Fibroblast of pulmonary artery (primary cell): ENCODE measurements at regions not wholly inside any gene's neighbourhood (a gene's known extent, or its start where the extent isn't known, plus 50 kb on each side); places are given as distances from the start of the nearest gene placed in this dataset.
"Not testable (repeated sequence)": the region's sequence is repeated elsewhere in the genome, so short reads cannot be mapped to it uniquely, and the experiment has no call there.

Experiments used
- DNase-seq: peaks from one replicate; pipeline ENCODE4 v3.0.0-alpha.2; 2010; ENCODE audit warnings: low read depth
- H3K4me3 ChIP-seq: replicated peaks from 2 replicates; pipeline ENCODE4 v1.5.1; 2011; ENCODE audit warnings: low read depth, mild to moderate bottlenecking, control low read depth, low read length, moderate library complexity
- TF ChIP-seq, protein P1 (sequence below): IDR thresholded peaks from 2 replicates; pipeline ENCODE4 v1.5.1; 2011; ENCODE audit warnings: mild to moderate bottlenecking, control low read depth, low read length, inconsistent platforms; ENCODE audit errors: missing control alignments

DNA sequence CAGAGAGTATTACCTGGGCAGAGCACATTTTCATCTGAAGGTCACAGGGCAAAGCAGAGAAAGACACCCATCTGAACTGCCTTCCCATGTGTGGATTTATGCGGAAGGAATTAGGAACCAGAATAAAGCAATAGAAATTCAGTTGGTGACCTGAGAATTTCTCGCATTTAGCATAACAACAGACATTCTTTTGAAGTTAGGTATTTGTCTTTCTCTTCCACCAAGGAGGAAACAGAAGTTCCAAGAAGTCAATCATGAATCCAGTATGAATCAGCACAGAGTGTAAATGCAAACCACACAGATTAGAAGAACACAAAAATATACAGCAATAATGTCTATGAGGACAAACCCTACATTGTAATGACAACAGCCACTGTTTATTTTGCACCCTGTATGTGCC, 515.2 kb upstream of the BRINP1 start:
- DNase-seq = no peak
- no peak overlapping the region for H3K4me3 ChIP-seq
- TF ChIP-seq, protein P1, sequence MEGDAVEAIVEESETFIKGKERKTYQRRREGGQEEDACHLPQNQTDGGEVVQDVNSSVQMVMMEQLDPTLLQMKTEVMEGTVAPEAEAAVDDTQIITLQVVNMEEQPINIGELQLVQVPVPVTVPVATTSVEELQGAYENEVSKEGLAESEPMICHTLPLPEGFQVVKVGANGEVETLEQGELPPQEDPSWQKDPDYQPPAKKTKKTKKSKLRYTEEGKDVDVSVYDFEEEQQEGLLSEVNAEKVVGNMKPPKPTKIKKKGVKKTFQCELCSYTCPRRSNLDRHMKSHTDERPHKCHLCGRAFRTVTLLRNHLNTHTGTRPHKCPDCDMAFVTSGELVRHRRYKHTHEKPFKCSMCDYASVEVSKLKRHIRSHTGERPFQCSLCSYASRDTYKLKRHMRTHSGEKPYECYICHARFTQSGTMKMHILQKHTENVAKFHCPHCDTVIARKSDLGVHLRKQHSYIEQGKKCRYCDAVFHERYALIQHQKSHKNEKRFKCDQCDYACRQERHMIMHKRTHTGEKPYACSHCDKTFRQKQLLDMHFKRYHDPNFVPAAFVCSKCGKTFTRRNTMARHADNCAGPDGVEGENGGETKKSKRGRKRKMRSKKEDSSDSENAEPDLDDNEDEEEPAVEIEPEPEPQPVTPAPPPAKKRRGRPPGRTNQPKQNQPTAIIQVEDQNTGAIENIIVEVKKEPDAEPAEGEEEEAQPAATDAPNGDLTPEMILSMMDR = no peak

DNA sequence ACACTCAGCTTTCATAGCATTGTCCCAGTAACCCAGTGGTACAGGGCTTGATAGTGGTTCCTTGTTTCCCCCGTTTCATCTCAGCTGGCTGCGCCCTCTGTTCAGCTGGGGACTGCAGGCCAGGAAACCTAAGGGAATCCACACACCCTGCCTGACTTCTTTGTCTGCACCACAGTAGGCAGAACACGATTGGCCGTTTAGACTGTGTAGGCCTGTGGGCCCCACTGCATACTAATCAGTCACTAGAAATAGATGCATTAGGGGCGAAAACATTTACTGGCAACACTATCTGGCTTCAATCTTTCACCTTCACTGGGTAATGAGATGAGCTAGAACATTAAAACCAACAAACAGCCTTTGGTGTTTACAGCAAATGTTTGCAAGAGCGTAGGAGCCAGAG, 512.7 kb upstream of the BRINP1 start:
- no peak overlapping the region for H3K4me3 ChIP-seq
- no peak for DNase-seq
- TF ChIP-seq, protein P1 = no peak

DNA sequence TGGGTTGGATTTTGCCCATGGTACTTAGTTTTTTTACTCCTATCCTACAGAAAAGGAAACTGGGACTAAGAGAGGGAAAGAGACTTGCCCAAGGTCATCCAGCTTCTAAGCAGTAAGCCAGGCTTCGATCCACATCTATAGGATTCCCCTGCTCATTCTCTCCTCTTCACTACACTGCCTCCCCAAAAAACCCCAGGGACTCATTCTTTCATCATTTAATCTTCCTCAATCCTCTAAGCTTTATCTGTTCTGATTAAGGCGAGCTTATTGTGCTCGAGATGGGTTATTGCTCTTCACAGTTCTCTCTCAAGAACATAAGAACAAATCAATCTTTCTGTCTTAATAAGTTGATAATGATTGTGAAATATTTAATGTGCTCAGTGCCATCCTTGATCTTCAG, 511.1 kb upstream of the BRINP1 start:
- no peak for DNase-seq
- TF ChIP-seq, protein P1 = no peak
- no peak overlapping the region for H3K4me3 ChIP-seq

DNA sequence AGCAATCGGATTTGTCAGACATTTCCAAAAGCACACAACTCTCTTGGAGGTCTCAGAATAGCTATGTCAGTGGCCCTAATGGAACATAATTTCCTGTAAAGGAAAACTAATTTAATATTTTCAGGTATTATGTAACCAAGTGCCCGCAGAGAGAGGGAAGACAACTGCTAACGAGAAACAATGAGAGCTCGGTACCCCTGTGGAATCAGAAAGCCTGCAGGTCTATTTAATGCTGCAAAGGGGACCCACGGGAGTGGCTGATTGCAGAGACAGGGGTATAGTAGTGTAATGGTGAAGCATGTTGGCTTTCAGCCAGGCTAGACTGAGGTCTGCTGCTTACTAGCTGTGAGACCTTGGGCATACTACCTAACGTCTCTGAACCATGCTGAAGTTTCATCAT, 508.1 kb upstream of the BRINP1 start:
- H3K4me3 ChIP-seq = no peak overlapping the region
- DNase-seq = no peak
- TF ChIP-seq, protein P1 = no peak

DNA sequence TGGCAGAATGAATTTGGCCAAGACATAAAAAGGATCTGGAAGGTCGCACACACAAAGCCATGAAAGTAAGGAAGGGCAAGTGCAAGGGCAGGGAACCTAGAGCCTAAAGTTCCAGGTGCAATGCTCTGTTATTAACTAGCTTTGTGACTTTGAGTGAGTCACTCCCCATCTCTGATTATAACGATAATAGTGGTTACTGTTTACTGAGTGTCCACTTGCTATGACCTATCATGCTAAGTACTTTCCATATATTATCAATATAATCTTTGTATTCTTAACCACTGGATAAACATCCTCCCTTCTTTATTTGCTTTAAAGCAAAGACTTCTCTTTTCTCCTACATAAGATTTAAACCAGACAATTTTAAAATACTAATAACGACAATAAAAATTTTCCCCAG, 504.6 kb upstream of the BRINP1 start:
- DNase-seq = no peak
- no peak overlapping the region for H3K4me3 ChIP-seq
- TF ChIP-seq, protein P1 = no peak

DNA sequence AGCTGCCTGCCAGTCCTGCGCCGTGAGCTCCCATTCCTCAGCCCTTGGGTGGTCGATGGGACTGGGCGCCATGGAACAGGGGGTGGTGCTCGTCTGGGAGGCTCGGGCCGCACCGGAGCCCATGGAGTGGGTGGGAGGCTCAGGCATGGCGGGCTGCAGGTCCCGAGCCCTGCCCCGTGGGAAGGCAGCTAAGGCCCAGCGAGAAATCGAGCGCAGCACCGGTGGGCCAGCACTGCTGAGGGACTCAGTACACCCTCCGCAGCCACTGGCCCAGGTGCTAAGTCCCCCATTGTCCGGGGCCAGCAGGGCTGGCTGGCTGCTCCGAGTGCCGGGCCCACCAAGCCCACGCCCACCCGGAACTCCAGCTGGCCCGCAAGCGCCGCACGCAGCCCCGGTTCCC, 501.0 kb upstream of the BRINP1 start:
- H3K4me3 ChIP-seq, DNase-seq: not testable (repeated sequence)

DNA sequence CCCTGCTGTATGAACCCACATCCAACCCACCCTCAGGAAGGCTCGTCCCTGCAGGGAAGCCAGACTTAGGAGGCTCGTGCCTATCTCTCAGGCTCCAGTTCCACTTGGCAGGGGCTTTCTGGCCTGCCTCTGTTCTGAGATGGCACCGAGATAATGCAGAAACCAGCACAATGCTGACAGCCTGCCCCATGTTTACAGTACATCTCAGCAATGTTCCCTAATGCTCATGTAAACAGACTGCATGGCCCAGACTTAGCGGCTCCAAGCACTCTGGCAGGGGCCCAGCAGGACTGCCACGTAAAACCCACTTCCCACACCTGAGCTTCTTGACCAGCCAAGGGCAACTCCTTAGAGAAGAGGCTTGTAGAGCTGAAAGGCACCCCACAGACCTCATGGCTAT, 499.5 kb upstream of the BRINP1 start:
- H3K4me3 ChIP-seq = no peak overlapping the region
- TF ChIP-seq, protein P1 = no peak
- DNase-seq = no peak

DNA sequence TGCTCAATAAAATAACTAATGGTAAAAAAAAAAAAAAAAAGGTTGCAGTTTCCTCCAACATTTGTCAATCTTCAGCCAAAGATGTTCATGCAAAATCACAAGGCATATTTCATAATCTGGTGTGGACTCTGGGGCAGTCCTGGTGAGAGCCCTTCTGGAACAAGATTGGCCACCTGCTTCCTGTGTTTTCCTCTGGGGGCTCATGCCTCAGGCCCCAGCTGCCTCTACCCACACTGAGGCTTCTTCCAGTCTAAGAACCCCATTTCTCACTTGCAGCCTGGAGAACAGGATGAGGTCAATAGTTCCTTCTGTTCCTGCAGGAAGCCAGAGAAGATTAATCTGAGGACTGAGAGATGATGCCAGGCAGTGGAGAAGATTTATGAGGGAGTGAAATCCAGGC, 492.6 kb upstream of the BRINP1 start:
- no peak for DNase-seq
- H3K4me3 ChIP-seq = no peak overlapping the region
- TF ChIP-seq, protein P1 = no peak
